Endodermal cell (in vitro differentiated cells): ENCODE measurements at regions not wholly inside any gene's neighbourhood (a gene's known extent, or its start where the extent isn't known, plus 50 kb on each side); places are given as distances from the start of the nearest gene placed in this dataset.

Experiments used
- DNase-seq: peaks from one replicate; pipeline ENCODE4 v3.0.0-alpha.2; 2017
- H3K27ac ChIP-seq: 2 replicates; pipeline ENCODE4 v1.5.1; 2013; ENCODE audit warnings: mild to moderate bottlenecking, low read depth, low read length, moderate library complexity
- H3K27me3 ChIP-seq: 2 replicates; pipeline ENCODE4 v1.6.1; 2013; ENCODE audit warnings: mild to moderate bottlenecking, low read length, moderate library complexity; ENCODE audit not compliant: insufficient read depth, control insufficient read depth, poor library complexity, severe bottlenecking
- H3K36me3 ChIP-seq: 2 replicates; pipeline ENCODE4 v1.7.0; 2013; ENCODE audit warnings: mild to moderate bottlenecking, low read length, moderate library complexity; ENCODE audit not compliant: control insufficient read depth, insufficient read depth
- H3K4me1 ChIP-seq: one replicate; pipeline ENCODE4 v1.7.0; 2013; ENCODE audit warnings: low read length; ENCODE audit not compliant: control insufficient read depth, insufficient read depth
- H3K4me3 ChIP-seq: 2 replicates; pipeline ENCODE4 v1.5.1; 2013; ENCODE audit warnings: mild to moderate bottlenecking, low read length, moderate library complexity
- H3K9ac ChIP-seq: 2 replicates; pipeline ENCODE4 v1.6.1; 2013; ENCODE audit warnings: mild to moderate bottlenecking, low read length, moderate library complexity; ENCODE audit not compliant: poor library complexity, severe bottlenecking; ENCODE audit errors: extremely low read depth
- H3K9me3 ChIP-seq: 2 replicates; pipeline ENCODE4 v1.6.1; 2013; ENCODE audit warnings: mild to moderate bottlenecking, low read length, moderate library complexity; ENCODE audit not compliant: control insufficient read depth
- H3K27ac Mint-ChIP-seq: 2 replicates; pipeline ENCODE4 v1.8.0; 2020; ENCODE audit warnings: mixed read lengths
- H3K27me3 Mint-ChIP-seq: 2 replicates; pipeline ENCODE4 v1.8.0; 2021; ENCODE audit warnings: mild to moderate bottlenecking, mixed read lengths; ENCODE audit not compliant: insufficient read depth
- H3K36me3 Mint-ChIP-seq: 2 replicates; pipeline ENCODE4 v1.8.0; 2020; ENCODE audit warnings: low read depth, mixed read lengths
- H3K4me1 Mint-ChIP-seq: 2 replicates; pipeline ENCODE4 v1.8.0; 2020; ENCODE audit warnings: mixed read lengths
- H3K4me3 Mint-ChIP-seq: 2 replicates; pipeline ENCODE4 v1.8.0; 2020; ENCODE audit warnings: mild to moderate bottlenecking, moderate library complexity, mixed read lengths
- H3K9me3 Mint-ChIP-seq: 2 replicates; pipeline ENCODE4 v1.8.0; 2020; ENCODE audit warnings: mild to moderate bottlenecking, mixed read lengths
- WGBS, 2 experiments: methylation state at CpG; one replicate each; pipeline versions ENCODE4 v1.1.5 to v1.1.7; 2013; ENCODE audit warnings: missing lambda C conversion rate in 2 of 2, mixed read lengths in 1 of 2; ENCODE audit not compliant: insufficient coverage in 1 of 2, insufficient read length in 1 of 2; 5-methylcytosine and 5-hydroxymethylcytosine counted together
- TF ChIP-seq, protein P1 (sequence below): fragments of 200-600 bp; sonication (generic); conservative IDR thresholded peaks from 2 replicates; pipeline ENCODE4 v1.5.0; 2021; ENCODE audit warnings: antibody characterized with exemption, mild to moderate bottlenecking

DNA sequence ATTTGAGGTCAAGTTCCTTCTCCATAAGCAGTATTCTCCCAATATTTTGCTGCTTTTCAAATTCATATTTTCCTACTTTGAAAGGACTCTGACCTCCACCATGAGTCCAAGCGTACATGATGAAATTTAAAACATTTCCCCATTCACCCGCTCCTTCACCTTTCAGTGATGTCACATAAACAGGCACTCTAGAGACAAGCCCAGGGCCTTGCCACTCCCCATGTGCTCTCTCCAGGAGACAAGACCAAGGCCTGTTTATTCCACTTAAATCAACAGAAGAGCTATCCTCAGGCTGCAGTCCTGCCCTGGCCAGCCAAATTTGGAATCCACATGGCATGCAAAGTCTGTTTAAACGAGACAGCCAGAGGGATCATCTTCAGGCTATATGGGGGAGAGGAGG is 161.5 kb downstream of the ARRDC4 start:
- H3K27me3 Mint-ChIP-seq = peaks cover 2% of the 10 kb centered on the region
- H3K36me3 ChIP-seq = no peaks in the 10 kb centered on the region
- TF ChIP-seq, protein P1, sequence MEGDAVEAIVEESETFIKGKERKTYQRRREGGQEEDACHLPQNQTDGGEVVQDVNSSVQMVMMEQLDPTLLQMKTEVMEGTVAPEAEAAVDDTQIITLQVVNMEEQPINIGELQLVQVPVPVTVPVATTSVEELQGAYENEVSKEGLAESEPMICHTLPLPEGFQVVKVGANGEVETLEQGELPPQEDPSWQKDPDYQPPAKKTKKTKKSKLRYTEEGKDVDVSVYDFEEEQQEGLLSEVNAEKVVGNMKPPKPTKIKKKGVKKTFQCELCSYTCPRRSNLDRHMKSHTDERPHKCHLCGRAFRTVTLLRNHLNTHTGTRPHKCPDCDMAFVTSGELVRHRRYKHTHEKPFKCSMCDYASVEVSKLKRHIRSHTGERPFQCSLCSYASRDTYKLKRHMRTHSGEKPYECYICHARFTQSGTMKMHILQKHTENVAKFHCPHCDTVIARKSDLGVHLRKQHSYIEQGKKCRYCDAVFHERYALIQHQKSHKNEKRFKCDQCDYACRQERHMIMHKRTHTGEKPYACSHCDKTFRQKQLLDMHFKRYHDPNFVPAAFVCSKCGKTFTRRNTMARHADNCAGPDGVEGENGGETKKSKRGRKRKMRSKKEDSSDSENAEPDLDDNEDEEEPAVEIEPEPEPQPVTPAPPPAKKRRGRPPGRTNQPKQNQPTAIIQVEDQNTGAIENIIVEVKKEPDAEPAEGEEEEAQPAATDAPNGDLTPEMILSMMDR = no peak
- H3K4me3 ChIP-seq = no peak overlapping the region
- H3K9me3 Mint-ChIP-seq = no peaks in the 10 kb centered on the region
- H3K9me3 ChIP-seq = no peaks in the 10 kb centered on the region
- 78 to 100% methylated on average over 2 to 3 of the region's 3 CpGs for WGBS, 2 experiments
- DNase-seq = no peak
- peaks cover 20% of the 10 kb centered on the region for H3K27me3 ChIP-seq
- H3K4me3 Mint-ChIP-seq = no peak overlapping the region
- no peaks in the 10 kb centered on the region for H3K36me3 Mint-ChIP-seq
- peaks cover 6% of the 10 kb centered on the region for H3K4me1 ChIP-seq
- no peak overlapping the region for H3K27ac ChIP-seq
- no peak overlapping the region for H3K9ac ChIP-seq
- H3K27ac Mint-ChIP-seq = peak overlapping the region; percentile 3
- peaks cover 8% of the 10 kb centered on the region for H3K4me1 Mint-ChIP-seq

DNA sequence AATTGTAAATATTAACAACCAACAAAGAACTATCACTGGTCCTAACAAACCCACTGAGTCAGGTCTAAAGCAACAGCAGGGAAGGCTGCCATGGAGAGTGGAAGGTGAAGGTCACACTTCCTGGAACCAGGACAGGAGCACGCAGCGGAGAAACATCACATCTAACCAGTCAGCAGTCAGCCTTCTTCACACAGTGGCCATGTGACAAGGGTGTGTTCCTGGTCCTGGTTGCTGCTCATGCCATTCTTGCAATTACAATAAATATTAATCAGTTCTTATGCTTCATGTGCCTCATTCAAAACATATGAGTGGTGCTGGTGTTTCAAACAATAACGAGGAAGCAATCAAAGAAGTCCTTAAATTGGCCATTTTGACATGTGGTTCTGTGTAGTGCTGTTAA is 162.8 kb downstream of the ARRDC4 start:
- no peaks in the 10 kb centered on the region for H3K9me3 Mint-ChIP-seq
- H3K36me3 ChIP-seq = no peaks in the 10 kb centered on the region
- H3K36me3 Mint-ChIP-seq = no peaks in the 10 kb centered on the region
- peaks cover 8% of the 10 kb centered on the region for H3K4me1 Mint-ChIP-seq
- TF ChIP-seq, protein P1 = no peak
- H3K4me3 Mint-ChIP-seq = no peak overlapping the region
- H3K9ac ChIP-seq = no peak overlapping the region
- H3K4me3 ChIP-seq = no peak overlapping the region
- peaks cover 6% of the 10 kb centered on the region for H3K4me1 ChIP-seq
- no peak overlapping the region for H3K27ac Mint-ChIP-seq
- H3K9me3 ChIP-seq = no peaks in the 10 kb centered on the region
- no peak overlapping the region for H3K27ac ChIP-seq
- WGBS, 2 experiments = 94 to 100% methylated on average over 3 of the region's 3 CpGs
- DNase-seq = no peak
- H3K27me3 ChIP-seq = peaks cover 20% of the 10 kb centered on the region
- peaks cover 2% of the 10 kb centered on the region for H3K27me3 Mint-ChIP-seq

DNA sequence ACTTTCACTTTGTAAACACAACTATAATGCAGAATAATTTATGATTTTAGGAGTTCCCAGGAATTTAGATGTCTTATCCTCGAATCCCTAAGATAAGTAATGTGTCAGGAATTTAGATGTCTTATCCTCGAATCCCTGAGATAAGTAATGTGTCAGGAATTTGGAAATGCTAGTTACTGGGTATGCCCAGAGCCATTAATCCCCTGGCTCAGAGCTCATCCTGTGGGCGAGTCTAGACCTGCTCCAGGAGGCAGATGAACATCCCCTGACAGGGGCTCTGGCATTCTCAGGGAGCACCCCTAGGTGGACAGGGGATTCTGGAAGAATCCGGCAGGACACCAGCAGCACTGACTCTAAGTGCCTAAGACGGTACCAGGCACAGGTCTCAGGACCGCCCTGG is 163.3 kb downstream of the ARRDC4 start:
- H3K9me3 ChIP-seq = no peaks in the 10 kb centered on the region
- no peaks in the 10 kb centered on the region for H3K36me3 ChIP-seq
- TF ChIP-seq, protein P1 = no peak
- Mint-ChIP-seq H3K27ac (no peak overlapping the region), H3K4me3 (no peak overlapping the region), H3K4me1 (peaks cover 10% of the 10 kb centered on the region), H3K36me3 (no peaks in the 10 kb centered on the region), H3K27me3 (peaks cover 2% of the 10 kb centered on the region), H3K9me3 (no peaks in the 10 kb centered on the region)
- no peak overlapping the region for H3K9ac ChIP-seq
- DNase-seq = no peak
- no peak overlapping the region for H3K27ac ChIP-seq
- no peak overlapping the region for H3K4me3 ChIP-seq
- WGBS, 2 experiments = 85 to 93% methylated on average over 4 to 6 of the region's 6 CpGs
- H3K4me1 ChIP-seq = peaks cover 6% of the 10 kb centered on the region
- H3K27me3 ChIP-seq = peaks cover 20% of the 10 kb centered on the region
